ENCODE measurements at regions not wholly inside any gene's neighbourhood (a gene's known extent, or its start where the extent isn't known, plus 50 kb on each side); places are given as distances from the start of the nearest gene placed in this dataset.

GRCh38 chr11:15609445-15609844, 494.7 kb downstream of the INSC start:
- Histone ChIP-seq H3K9me3 (ENCODE audit: low read depth) (no peaks in the 10 kb centered on the region), H3K9me2 (replicated peaks; ENCODE audit: insufficient read depth) (no peaks in the 10 kb centered on the region), H3K4me2 (no peak overlapping the region), H3K27me3 (no peaks in the 10 kb centered on the region), H3K27ac (no peak overlapping the region), H3K4me3 (no peak overlapping the region), H4K20me1 (ENCODE audit: insufficient read depth, poor library complexity, severe bottlenecking) (no peaks in the 10 kb centered on the region), H3K4me1 (ENCODE audit: insufficient read depth) (peaks cover 16% of the 10 kb centered on the region), H3K36me3 (replicated peaks; ENCODE audit: insufficient read depth, low read depth) (no peaks in the 10 kb centered on the region), H3K79me2 (no peaks in the 10 kb centered on the region), H2AFZ (no peak overlapping the region)
- DNase-seq (ENCODE audit: low spot score): no peak
- TF ChIP-seq CTCF (IDR thresholded peaks at IDR 0.05; ENCODE audit: poor library complexity) (no peak), EZH2phosphoT487 (IDR thresholded peaks at IDR 0.05; ENCODE audit: low read depth, severe bottlenecking, unreplicated experiment) (no peak), EZH2 (IDR thresholded peaks at IDR 0.05; ENCODE audit: borderline replicate concordance) (no peak)
- 100% methylated on average over 1 of the region's 1 CpG for WGBS (ENCODE audit: low lambda C conversion rate, missing lambda C conversion rate)

DNA sequence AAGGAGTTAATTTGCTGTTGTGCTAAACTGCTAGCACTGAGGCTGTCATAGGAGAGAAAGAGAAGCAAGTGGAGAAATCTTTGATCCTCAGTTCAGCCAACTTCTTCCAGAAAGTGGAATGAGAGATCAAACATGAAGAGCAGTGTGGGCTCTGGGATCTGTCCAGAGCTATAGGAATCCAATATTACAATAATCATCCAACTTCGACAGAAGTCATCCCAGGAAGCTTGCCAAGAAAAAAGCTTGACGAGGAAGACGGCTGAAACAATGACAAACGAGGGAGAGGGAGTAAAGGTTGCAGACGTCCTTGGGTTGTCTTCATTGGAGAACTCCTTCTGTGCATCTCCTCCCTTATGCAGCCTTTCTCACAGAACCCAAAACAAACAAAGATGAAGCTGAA, 496.2 kb downstream of the INSC start:
- Histone ChIP-seq H3K9me2 (replicated peaks; ENCODE audit: insufficient read depth) (no peaks in the 10 kb centered on the region), H3K36me3 (replicated peaks; ENCODE audit: insufficient read depth, low read depth) (no peaks in the 10 kb centered on the region), H3K4me2 (no peak overlapping the region), H3K27ac (peak overlapping the region; percentile 36), H4K20me1 (ENCODE audit: insufficient read depth, poor library complexity, severe bottlenecking) (no peaks in the 10 kb centered on the region), H3K27me3 (no peaks in the 10 kb centered on the region), H3K4me1 (ENCODE audit: insufficient read depth) (peaks cover 16% of the 10 kb centered on the region), H3K9me3 (ENCODE audit: low read depth) (no peaks in the 10 kb centered on the region), H2AFZ (no peak overlapping the region), H3K4me3 (no peak overlapping the region), H3K79me2 (no peaks in the 10 kb centered on the region)
- DNase-seq (ENCODE audit: low spot score): no peak
- TF ChIP-seq EZH2 (IDR thresholded peaks at IDR 0.05; ENCODE audit: borderline replicate concordance): no peak
- TF ChIP-seq CTCF (IDR thresholded peaks at IDR 0.05; ENCODE audit: poor library complexity): no peak
- no peak for TF ChIP-seq EZH2phosphoT487 (IDR thresholded peaks at IDR 0.05; ENCODE audit: low read depth, severe bottlenecking, unreplicated experiment)
- 51% methylated on average over 5 of the region's 5 CpGs for WGBS (ENCODE audit: low lambda C conversion rate, missing lambda C conversion rate)

- Histone ChIP-seq H3K4me2 (peak overlapping the region; percentile 5), H3K4me3 (no peak overlapping the region), H3K27me3 (no peaks in the 10 kb centered on the region), H3K9me3 (ENCODE audit: low read depth) (no peaks in the 10 kb centered on the region), H2AFZ (no peak overlapping the region), H3K36me3 (replicated peaks; ENCODE audit: insufficient read depth, low read depth) (no peaks in the 10 kb centered on the region), H3K4me1 (ENCODE audit: insufficient read depth) (peaks cover 16% of the 10 kb centered on the region), H3K79me2 (no peaks in the 10 kb centered on the region), H3K9me2 (replicated peaks; ENCODE audit: insufficient read depth) (no peaks in the 10 kb centered on the region), H3K27ac (peak overlapping the region; percentile 38), H4K20me1 (ENCODE audit: insufficient read depth, poor library complexity, severe bottlenecking) (no peaks in the 10 kb centered on the region)
- TF ChIP-seq EZH2phosphoT487 (IDR thresholded peaks at IDR 0.05; ENCODE audit: low read depth, severe bottlenecking, unreplicated experiment) (no peak), EZH2 (IDR thresholded peaks at IDR 0.05; ENCODE audit: borderline replicate concordance) (no peak), CTCF (IDR thresholded peaks at IDR 0.05; ENCODE audit: poor library complexity) (no peak)
- no peak for DNase-seq (ENCODE audit: low spot score)
- WGBS (ENCODE audit: low lambda C conversion rate, missing lambda C conversion rate): 62% methylated on average over 1 of the region's 1 CpG
These were observed 498.5 kb downstream of the INSC start for GRCh38 chr11:15613251-15613650.

GRCh38 chr11:15613789-15614188, 499.1 kb downstream of the INSC start:
- DNase-seq (ENCODE audit: low spot score): no peak
- no peaks in the 10 kb centered on the region for H3K9me3 ChIP-seq (ENCODE audit: low read depth)
- H3K9me2 ChIP-seq (replicated peaks; ENCODE audit: insufficient read depth): no peaks in the 10 kb centered on the region
- no peaks in the 10 kb centered on the region for H3K36me3 ChIP-seq (replicated peaks; ENCODE audit: insufficient read depth, low read depth)
- H3K4me3 ChIP-seq: no peak overlapping the region
- no peaks in the 10 kb centered on the region for H3K79me2 ChIP-seq
- peaks cover 16% of the 10 kb centered on the region for H3K4me1 ChIP-seq (ENCODE audit: insufficient read depth)
- no peak overlapping the region for H3K4me2 ChIP-seq
- TF ChIP-seq CTCF (IDR thresholded peaks at IDR 0.05; ENCODE audit: poor library complexity) (no peak), EZH2phosphoT487 (IDR thresholded peaks at IDR 0.05; ENCODE audit: low read depth, severe bottlenecking, unreplicated experiment) (no peak), EZH2 (IDR thresholded peaks at IDR 0.05; ENCODE audit: borderline replicate concordance) (no peak)
- H3K27me3 ChIP-seq: no peaks in the 10 kb centered on the region
- 57% methylated on average over 1 of the region's 1 CpG for WGBS (ENCODE audit: low lambda C conversion rate, missing lambda C conversion rate)
- H4K20me1 ChIP-seq (ENCODE audit: insufficient read depth, poor library complexity, severe bottlenecking): no peaks in the 10 kb centered on the region
- H3K27ac ChIP-seq: peak overlapping the region; percentile 38
- H2AFZ ChIP-seq: no peak overlapping the region
